GM12873 (cell line): ENCODE measurements at regions not wholly inside any gene's neighbourhood (a gene's known extent, or its start where the extent isn't known, plus 50 kb on each side); places are given as distances from the start of the nearest gene placed in this dataset.

ENCODE experiments used
- CTCF ChIP-seq: IDR thresholded peaks from 2 replicates; pipeline ENCODE4 v1.5.1; 2012; ENCODE audit warnings: low read depth, mild to moderate bottlenecking, moderate library complexity, low read length, control low read depth; ENCODE audit not compliant: insufficient read depth; ENCODE audit errors: missing control alignments

GRCh38 chr2:18380321-18380720, 180.1 kb downstream of the RDH14 start:
- no peak for TF ChIP-seq CTCF

- TF ChIP-seq CTCF, result no peak
These were observed 180.6 kb downstream of the RDH14 start for GRCh38 chr2:18379870-18380269.

GRCh38 chr2:18378020-18378653, 182.3 kb downstream of the RDH14 start:
- TF ChIP-seq CTCF, result peak; percentile 74

GRCh38 chr2:18376936-18377335, 183.5 kb downstream of the RDH14 start:
- TF ChIP-seq CTCF, result no peak

- no peak for TF ChIP-seq CTCF
These were observed 186.8 kb downstream of the RDH14 start for GRCh38 chr2:18373664-18374063.

GRCh38 chr2:18373081-18373480, 187.4 kb downstream of the RDH14 start:
- no peak for TF ChIP-seq CTCF

GRCh38 chr2:18372641-18373040, 187.8 kb downstream of the RDH14 start:
- TF ChIP-seq CTCF, result no peak
